Fibroblast of pulmonary artery (primary cell): ENCODE measurements at regions not wholly inside any gene's neighbourhood (a gene's known extent, or its start where the extent isn't known, plus 50 kb on each side); places are given as distances from the start of the nearest gene placed in this dataset.
"Not testable (repeated sequence)": the region's sequence is repeated elsewhere in the genome, so short reads cannot be mapped to it uniquely, and the experiment has no call there.

Source experiments
- DNase-seq: peaks from one replicate; pipeline ENCODE4 v3.0.0-alpha.2; 2010; ENCODE audit warnings: low read depth
- H3K4me3 ChIP-seq: replicated peaks from 2 replicates; pipeline ENCODE4 v1.5.1; 2011; ENCODE audit warnings: low read depth, mild to moderate bottlenecking, control low read depth, low read length, moderate library complexity
- CTCF ChIP-seq: IDR thresholded peaks from 2 replicates; pipeline ENCODE4 v1.5.1; 2011; ENCODE audit warnings: mild to moderate bottlenecking, control low read depth, low read length, inconsistent platforms; ENCODE audit errors: missing control alignments

- TF ChIP-seq CTCF, result no peak
- H3K4me3 ChIP-seq, result no peak overlapping the region
- DNase-seq, result no peak
Observed at GRCh38 chr2:60353406-60353800, 200.1 kb downstream of the BCL11A start.

- DNase-seq, result no peak
- H3K4me3 ChIP-seq, result no peak overlapping the region
- TF ChIP-seq CTCF, result no peak
Observed at GRCh38 chr2:60352491-60353405, 200.7 kb downstream of the BCL11A start.

GRCh38 chr2:60351802-60352201 lies 201.7 kb downstream of the BCL11A start:
- no peak for DNase-seq
- TF ChIP-seq CTCF, result no peak
- no peak overlapping the region for H3K4me3 ChIP-seq

- TF ChIP-seq CTCF, result no peak
Observed at GRCh38 chr2:60351321-60351720, 202.1 kb downstream of the BCL11A start.

GRCh38 chr2:60350791-60351190 lies 202.7 kb downstream of the BCL11A start:
- H3K4me3 ChIP-seq, result no peak overlapping the region
- no peak for DNase-seq
- TF ChIP-seq CTCF, result no peak

More at GRCh38 chr2:60351321-60351720, 202.1 kb downstream of the BCL11A start:
- H3K4me3 ChIP-seq, result no peak overlapping the region
- DNase-seq, result no peak

- H3K4me3 ChIP-seq, result no peak overlapping the region
- DNase-seq, result no peak
- TF ChIP-seq CTCF, result no peak
Observed at GRCh38 chr2:60347781-60348180, 205.7 kb downstream of the BCL11A start.

GRCh38 chr2:60342491-60342890 lies 211.0 kb downstream of the BCL11A start:
- not testable (repeated sequence) for DNase-seq, H3K4me3 ChIP-seq
